ENCODE measurements at regions not wholly inside any gene's neighbourhood (a gene's known extent, or its start where the extent isn't known, plus 50 kb on each side); places are given as distances from the start of the nearest gene placed in this dataset.

GRCh38 chr15:61653110-61653509, 407.1 kb downstream of the VPS13C start:
- ATAC-seq (replicated peaks) (no peak), DNase-seq (no peak)
- no peak overlapping the region for H3K27ac Mint-ChIP-seq
- no peaks in the 10 kb centered on the region for H3K9me3 Mint-ChIP-seq
- H3K27me3 Mint-ChIP-seq, result no peaks in the 10 kb centered on the region
- no peaks in the 10 kb centered on the region for H3K4me1 Mint-ChIP-seq
- H3K4me3 Mint-ChIP-seq, result no peak overlapping the region
- no peaks in the 10 kb centered on the region for H3K36me3 Mint-ChIP-seq

GRCh38 chr15:61651267-61651666, 409.0 kb downstream of the VPS13C start:
- no peaks in the 10 kb centered on the region for H3K36me3 Mint-ChIP-seq
- no peak overlapping the region for H3K27ac Mint-ChIP-seq
- DNase-seq (no peak), ATAC-seq (replicated peaks) (no peak)
- H3K27me3 Mint-ChIP-seq, result no peaks in the 10 kb centered on the region
- H3K9me3 Mint-ChIP-seq, result no peaks in the 10 kb centered on the region
- H3K4me1 Mint-ChIP-seq, result no peaks in the 10 kb centered on the region
- H3K4me3 Mint-ChIP-seq, result no peak overlapping the region

GRCh38 chr15:61649046-61649445, 411.2 kb downstream of the VPS13C start:
- H3K36me3 Mint-ChIP-seq, result no peaks in the 10 kb centered on the region
- ATAC-seq (replicated peaks) (no peak), DNase-seq (no peak)
- H3K9me3 Mint-ChIP-seq, result no peaks in the 10 kb centered on the region
- no peaks in the 10 kb centered on the region for H3K4me1 Mint-ChIP-seq
- H3K27me3 Mint-ChIP-seq, result peaks cover 4 to 6% of the 10 kb centered on the region in 2 donors
- no peak overlapping the region for H3K4me3 Mint-ChIP-seq
- no peak overlapping the region for H3K27ac Mint-ChIP-seq

GRCh38 chr15:61644550-61644949, 415.4 kb upstream of the RORA start:
- no peak for DNase-seq
- ATAC-seq (replicated peaks), result no peak
- Mint-ChIP-seq H3K27ac (no peak overlapping the region), H3K9me3 (no peaks in the 10 kb centered on the region), H3K4me1 (no peaks in the 10 kb centered on the region), H3K4me3 (no peak overlapping the region), H3K27me3 (peaks cover 4 to 13% of the 10 kb centered on the region in 2 donors), H3K36me3 (no peaks in the 10 kb centered on the region)

- peaks cover 4 to 13% of the 10 kb centered on the region in 2 donors for H3K27me3 Mint-ChIP-seq
- no peak overlapping the region for H3K4me3 Mint-ChIP-seq
- H3K9me3 Mint-ChIP-seq, result no peaks in the 10 kb centered on the region
- H3K27ac Mint-ChIP-seq, result no peak overlapping the region
- DNase-seq (no peak), ATAC-seq (replicated peaks) (no peak)
- no peaks in the 10 kb centered on the region for H3K4me1 Mint-ChIP-seq
- no peaks in the 10 kb centered on the region for H3K36me3 Mint-ChIP-seq
These were observed 412.5 kb upstream of the RORA start for GRCh38 chr15:61641645-61642044.

- Mint-ChIP-seq H3K4me3 (no peak overlapping the region), H3K36me3 (no peaks in the 10 kb centered on the region), H3K4me1 (no peaks in the 10 kb centered on the region), H3K27me3 (peaks cover 4 to 18% of the 10 kb centered on the region in 2 donors), H3K27ac (no peak overlapping the region), H3K9me3 (no peaks in the 10 kb centered on the region)
- no peak for ATAC-seq (replicated peaks)
- DNase-seq, result no peak
These were observed 411.7 kb upstream of the RORA start for GRCh38 chr15:61640756-61641155.

GRCh38 chr15:61639491-61639890, 410.4 kb upstream of the RORA start:
- DNase-seq, result no peak
- H3K9me3 Mint-ChIP-seq, result no peaks in the 10 kb centered on the region
- peaks cover 4 to 17% of the 10 kb centered on the region in 2 donors for H3K27me3 Mint-ChIP-seq
- H3K27ac Mint-ChIP-seq, result no peak overlapping the region
- H3K4me1 Mint-ChIP-seq, result no peaks in the 10 kb centered on the region
- ATAC-seq (replicated peaks), result no peak
- no peaks in the 10 kb centered on the region for H3K36me3 Mint-ChIP-seq
- no peak overlapping the region for H3K4me3 Mint-ChIP-seq

- no peak overlapping the region for H3K4me3 Mint-ChIP-seq
- no peak overlapping the region for H3K27ac Mint-ChIP-seq
- no peak for ATAC-seq (replicated peaks)
- no peak for DNase-seq
- H3K4me1 Mint-ChIP-seq, result no peaks in the 10 kb centered on the region
- H3K9me3 Mint-ChIP-seq, result no peaks in the 10 kb centered on the region
- H3K36me3 Mint-ChIP-seq, result no peaks in the 10 kb centered on the region
- peaks cover 0 to 16% of the 10 kb centered on the region in 2 donors for H3K27me3 Mint-ChIP-seq
These were observed 405.7 kb upstream of the RORA start for GRCh38 chr15:61634837-61635236.

GRCh38 chr15:61633951-61634350, 404.8 kb upstream of the RORA start:
- Mint-ChIP-seq H3K4me1 (no peaks in the 10 kb centered on the region), H3K9me3 (no peaks in the 10 kb centered on the region), H3K27ac (no peak overlapping the region), H3K27me3 (peaks cover 0 to 16% of the 10 kb centered on the region in 2 donors), H3K36me3 (no peaks in the 10 kb centered on the region), H3K4me3 (no peak overlapping the region)
- DNase-seq, result no peak
- ATAC-seq (replicated peaks), result no peak

GRCh38 chr15:61629269-61629668, 400.2 kb upstream of the RORA start:
- Mint-ChIP-seq H3K27ac (no peak overlapping the region), H3K36me3 (no peaks in the 10 kb centered on the region), H3K27me3 (peaks cover 0 to 11% of the 10 kb centered on the region in 2 donors), H3K9me3 (no peaks in the 10 kb centered on the region), H3K4me1 (no peaks in the 10 kb centered on the region), H3K4me3 (no peak overlapping the region)
- ATAC-seq (replicated peaks) (no peak), DNase-seq (no peak)

GRCh38 chr15:61624950-61625349, 395.8 kb upstream of the RORA start:
- H3K36me3 Mint-ChIP-seq, result no peaks in the 10 kb centered on the region
- H3K9me3 Mint-ChIP-seq, result no peaks in the 10 kb centered on the region
- no peak overlapping the region for H3K27ac Mint-ChIP-seq
- H3K4me1 Mint-ChIP-seq, result no peaks in the 10 kb centered on the region
- ATAC-seq (replicated peaks) (no peak), DNase-seq (no peak)
- H3K4me3 Mint-ChIP-seq, result no peak overlapping the region
- H3K27me3 Mint-ChIP-seq, result no peaks in the 10 kb centered on the region

- H3K9me3 Mint-ChIP-seq, result no peaks in the 10 kb centered on the region
- H3K27me3 Mint-ChIP-seq, result no peaks in the 10 kb centered on the region
- H3K36me3 Mint-ChIP-seq, result no peaks in the 10 kb centered on the region
- DNase-seq, result no peak
- no peak overlapping the region for H3K4me3 Mint-ChIP-seq
- no peak overlapping the region for H3K27ac Mint-ChIP-seq
- ATAC-seq (replicated peaks), result no peak
- H3K4me1 Mint-ChIP-seq, result no peaks in the 10 kb centered on the region
These were observed 394.6 kb upstream of the RORA start for GRCh38 chr15:61623746-61624145.

- Mint-ChIP-seq H3K27me3 (no peaks in the 10 kb centered on the region), H3K36me3 (no peaks in the 10 kb centered on the region), H3K9me3 (peaks cover 11 to 12% of the 10 kb centered on the region in 2 donors), H3K4me3 (no peak overlapping the region), H3K4me1 (no peaks in the 10 kb centered on the region), H3K27ac (no peak overlapping the region)
- ATAC-seq (replicated peaks) (no peak), DNase-seq (no peak)
These were observed 392.8 kb upstream of the RORA start for GRCh38 chr15:61621865-61622264.

GRCh38 chr15:61621146-61621545, 392.0 kb upstream of the RORA start:
- no peak overlapping the region for H3K4me3 Mint-ChIP-seq
- peaks cover 12 to 13% of the 10 kb centered on the region in 2 donors for H3K9me3 Mint-ChIP-seq
- H3K27ac Mint-ChIP-seq, result no peak overlapping the region
- ATAC-seq (replicated peaks), result peak in 1 of 2 donors; percentile 27
- no peaks in the 10 kb centered on the region for H3K27me3 Mint-ChIP-seq
- DNase-seq, result no peak
- H3K4me1 Mint-ChIP-seq, result no peaks in the 10 kb centered on the region
- H3K36me3 Mint-ChIP-seq, result no peaks in the 10 kb centered on the region

- no peaks in the 10 kb centered on the region for H3K27me3 Mint-ChIP-seq
These were observed 391.0 kb upstream of the RORA start for GRCh38 chr15:61620151-61620550.

GRCh38 chr15:61613729-61614128, 384.6 kb upstream of the RORA start:
- DNase-seq, result no peak
- ATAC-seq (replicated peaks), result no peak
- H3K27me3 Mint-ChIP-seq, result peaks cover 0 to 6% of the 10 kb centered on the region in 2 donors
- H3K4me3 Mint-ChIP-seq, result no peak overlapping the region
- H3K4me1 Mint-ChIP-seq, result no peaks in the 10 kb centered on the region
- peaks cover 0 to 3% of the 10 kb centered on the region in 2 donors for H3K36me3 Mint-ChIP-seq
- H3K27ac Mint-ChIP-seq, result no peak overlapping the region
- peaks cover 21 to 22% of the 10 kb centered on the region in 2 donors for H3K9me3 Mint-ChIP-seq

More at GRCh38 chr15:61620151-61620550, 391.0 kb upstream of the RORA start:
- Mint-ChIP-seq H3K9me3 (peaks cover 13 to 14% of the 10 kb centered on the region in 2 donors), H3K4me1 (no peaks in the 10 kb centered on the region), H3K4me3 (no peak overlapping the region), H3K36me3 (no peaks in the 10 kb centered on the region), H3K27ac (no peak overlapping the region)
- no peak for ATAC-seq (replicated peaks)
- no peak for DNase-seq

Measured in stimulated activated naive B cell treated with anti-CD40 and anti-IgM and Interleukin-4, amounts not matched to agents 10 μg/mL and 1 μg/mL and 100 μg/mL, for 72 hours (primary cell).